ENCODE measurements at regions not wholly inside any gene's neighbourhood (a gene's known extent, or its start where the extent isn't known, plus 50 kb on each side); places are given as distances from the start of the nearest gene placed in this dataset.

- no peak for TF ChIP-seq TCF4 (CRISPR knock-in tag; IDR thresholded peaks at IDR 0.05; ENCODE audit: borderline replicate concordance)
- TF ChIP-seq OSR1 (CRISPR knock-in tag; IDR thresholded peaks at IDR 0.05): no peak
- TF ChIP-seq PPARA (CRISPR knock-in tag; IDR thresholded peaks at IDR 0.05; ENCODE audit: borderline replicate concordance): no peak
- TF ChIP-seq TOX (CRISPR knock-in tag; IDR thresholded peaks at IDR 0.05; ENCODE audit: borderline replicate concordance): no peak
These were observed 944.4 kb downstream of the PLA2G4A start for GRCh38 chr1:187773168-187773567.

GRCh38 chr1:187787736-187788135, 959.0 kb downstream of the PLA2G4A start:
- TF ChIP-seq ESRRG (CRISPR knock-in tag; IDR thresholded peaks at IDR 0.05) (no peak), ZNF8 (CRISPR knock-in tag; IDR thresholded peaks at IDR 0.05) (no peak), ZNF70 (CRISPR knock-in tag; IDR thresholded peaks at IDR 0.05) (no peak), CSRNP3 (CRISPR knock-in tag; IDR thresholded peaks at IDR 0.05) (no peak), ZFP3 (CRISPR knock-in tag; IDR thresholded peaks at IDR 0.05) (no peak), POU6F1 (CRISPR knock-in tag; IDR thresholded peaks at IDR 0.05; ENCODE audit: borderline replicate concordance, low read depth) (no peak)
- ATAC-seq: no peak

More at GRCh38 chr1:187773168-187773567, 944.4 kb downstream of the PLA2G4A start:
- no peak for ATAC-seq

- TF ChIP-seq ZNF8 (CRISPR knock-in tag; IDR thresholded peaks at IDR 0.05) (no peak), OSR1 (CRISPR knock-in tag; IDR thresholded peaks at IDR 0.05) (no peak), GLIS3 (CRISPR knock-in tag; IDR thresholded peaks at IDR 0.05) (no peak), CSDC2 (CRISPR knock-in tag; IDR thresholded peaks at IDR 0.05) (no peak), RARB (CRISPR knock-in tag; IDR thresholded peaks at IDR 0.05) (no peak), ZNF70 (CRISPR knock-in tag; IDR thresholded peaks at IDR 0.05) (no peak), ZFP30 (CRISPR knock-in tag; IDR thresholded peaks at IDR 0.05) (no peak)
- ATAC-seq: no peak
These were observed 960.0 kb downstream of the PLA2G4A start for GRCh38 chr1:187788718-187789117.

GRCh38 chr1:187790724-187791123, 962.0 kb downstream of the PLA2G4A start:
- no peak for ATAC-seq
- no peak for TF ChIP-seq ESRRG (CRISPR knock-in tag; IDR thresholded peaks at IDR 0.05)
- TF ChIP-seq TSHZ2 (CRISPR knock-in tag; IDR thresholded peaks at IDR 0.05): no peak
- no peak for TF ChIP-seq ZC3H10 (CRISPR knock-in tag; IDR thresholded peaks at IDR 0.05)
- TF ChIP-seq ZNF70 (CRISPR knock-in tag; IDR thresholded peaks at IDR 0.05): no peak
- no peak for TF ChIP-seq SNAI2 (CRISPR knock-in tag; IDR thresholded peaks at IDR 0.05)
- no peak for TF ChIP-seq CSDC2 (CRISPR knock-in tag; IDR thresholded peaks at IDR 0.05)
- TF ChIP-seq ZNF8 (CRISPR knock-in tag; IDR thresholded peaks at IDR 0.05): no peak
- TF ChIP-seq CREB5 (CRISPR knock-in tag; IDR thresholded peaks at IDR 0.05; ENCODE audit: low read depth): no peak
- no peak for TF ChIP-seq TCF4 (CRISPR knock-in tag; IDR thresholded peaks at IDR 0.05; ENCODE audit: borderline replicate concordance)
- TF ChIP-seq BACH2 (CRISPR knock-in tag; IDR thresholded peaks at IDR 0.05; ENCODE audit: borderline replicate concordance): no peak
- no peak for TF ChIP-seq ZNF565 (CRISPR knock-in tag; conservative IDR thresholded peaks at IDR 0.05; ENCODE audit: low read depth)
- no peak for TF ChIP-seq PATZ1 (CRISPR knock-in tag; IDR thresholded peaks at IDR 0.05; ENCODE audit: borderline replicate concordance)
- TF ChIP-seq OSR1 (CRISPR knock-in tag; IDR thresholded peaks at IDR 0.05): no peak
- no peak for TF ChIP-seq POU6F1 (CRISPR knock-in tag; IDR thresholded peaks at IDR 0.05; ENCODE audit: borderline replicate concordance, low read depth)

Data from SK-N-SH treated with all-trans-retinoic acid at 6 μM for 48 hours (cell line).